Islet of Langerhans (tissue), 1 donor: ENCODE measurements at regions not wholly inside any gene's neighbourhood (a gene's known extent, or its start where the extent isn't known, plus 50 kb on each side); places are given as distances from the start of the nearest gene placed in this dataset.

Experiments
- FAIRE-seq: peaks from one replicate; lab custom pipeline; 2011; peaks lifted over from hg19 to GRCh38; lab: Jason Lieb, UNC

- FAIRE-seq = no peak
Measured at GRCh38 chr4:167492007-167492406, 257.7 kb upstream of the SPOCK3 start.

GRCh38 chr4:167509551-167509950 lies 275.3 kb upstream of the SPOCK3 start:
- FAIRE-seq = no peak

- no peak for FAIRE-seq
Measured at GRCh38 chr4:167524091-167524490, 289.8 kb upstream of the SPOCK3 start.

GRCh38 chr4:167537761-167538160 lies 303.5 kb upstream of the SPOCK3 start:
- FAIRE-seq = no peak

GRCh38 chr4:167541286-167541685 lies 307.0 kb upstream of the SPOCK3 start:
- FAIRE-seq = no peak

GRCh38 chr4:167544391-167544790 lies 310.1 kb upstream of the SPOCK3 start:
- FAIRE-seq = no peak

GRCh38 chr4:167550021-167550420 lies 315.7 kb upstream of the SPOCK3 start:
- no peak for FAIRE-seq

GRCh38 chr4:167555338-167556022 lies 321.2 kb upstream of the SPOCK3 start:
- no peak for FAIRE-seq

GRCh38 chr4:167578906-167579305 lies 344.6 kb upstream of the SPOCK3 start:
- FAIRE-seq = no peak

- no peak for FAIRE-seq
Measured at GRCh38 chr4:167581449-167581965, 347.2 kb upstream of the SPOCK3 start.

- FAIRE-seq = no peak
Measured at GRCh38 chr4:167587361-167587760, 353.1 kb upstream of the SPOCK3 start.

GRCh38 chr4:167595898-167596297 lies 361.6 kb upstream of the SPOCK3 start:
- no peak for FAIRE-seq

- no peak for FAIRE-seq
Measured at GRCh38 chr4:167602157-167602556, 367.9 kb upstream of the SPOCK3 start.

- no peak for FAIRE-seq
Measured at GRCh38 chr4:167606551-167606950, 372.3 kb upstream of the SPOCK3 start.

GRCh38 chr4:167613381-167613780 lies 379.1 kb upstream of the SPOCK3 start:
- no peak for FAIRE-seq

- FAIRE-seq = no peak
Measured at GRCh38 chr4:167614866-167615265, 380.6 kb upstream of the SPOCK3 start.

- FAIRE-seq = no peak
Measured at GRCh38 chr4:167616476-167616875, 382.2 kb upstream of the SPOCK3 start.

GRCh38 chr4:167622481-167623240 lies 388.4 kb upstream of the SPOCK3 start:
- FAIRE-seq = peak; percentile 51

- no peak for FAIRE-seq
Measured at GRCh38 chr4:167623241-167623572, 388.9 kb upstream of the SPOCK3 start.

- no peak for FAIRE-seq
Measured at GRCh38 chr4:167629272-167629671, 395.0 kb upstream of the SPOCK3 start.

- no peak for FAIRE-seq
Measured at GRCh38 chr4:167642250-167642649, 408.0 kb upstream of the SPOCK3 start.

- no peak for FAIRE-seq
Measured at GRCh38 chr4:167645358-167645757, 411.1 kb upstream of the SPOCK3 start.

GRCh38 chr4:167652267-167652666 lies 418.0 kb upstream of the SPOCK3 start:
- no peak for FAIRE-seq

- FAIRE-seq = no peak
Measured at GRCh38 chr4:167688660-167689142, 403.6 kb upstream of the ANXA10 start.
